D721Med (cell line): ENCODE measurements at regions not wholly inside any gene's neighbourhood (a gene's known extent, or its start where the extent isn't known, plus 50 kb on each side); places are given as distances from the start of the nearest gene placed in this dataset.
"Not testable (repeated sequence)": the region's sequence is repeated elsewhere in the genome, so short reads cannot be mapped to it uniquely, and the experiment has no call there.

Experiments used
- DNase-seq: peaks from one replicate; pipeline ENCODE4 v3.0.0; 2011; ENCODE audit warnings: low spot score; ENCODE audit not compliant: insufficient read length
- FAIRE-seq: peaks from 2 replicates; lab custom pipeline; 2011; peaks lifted over from hg19 to GRCh38; lab: Jason Lieb, UNC
- CTCF ChIP-seq: IDR thresholded peaks from 2 replicates; pipeline ENCODE4 v1.5.1; 2012; ENCODE audit warnings: mild to moderate bottlenecking, control low read depth; ENCODE audit not compliant: insufficient read depth; ENCODE audit errors: missing control alignments

GRCh38 chr1:166601650-166602278, 237.5 kb upstream of the POGK start:
- no peak for TF ChIP-seq CTCF
- DNase-seq (no peak), FAIRE-seq (no peak)

GRCh38 chr1:166602801-166603200, 236.5 kb upstream of the POGK start:
- DNase-seq, FAIRE-seq: not testable (repeated sequence)

GRCh38 chr1:166603296-166603695, 236.0 kb upstream of the POGK start:
- DNase-seq, result no peak
- no peak for TF ChIP-seq CTCF
- FAIRE-seq, result no peak

GRCh38 chr1:166605137-166605536, 234.1 kb upstream of the POGK start:
- FAIRE-seq, result no peak
- no peak for TF ChIP-seq CTCF
- no peak for DNase-seq

GRCh38 chr1:166612886-166613285, 226.4 kb upstream of the POGK start:
- no peak for FAIRE-seq
- no peak for TF ChIP-seq CTCF
- DNase-seq, result no peak

GRCh38 chr1:166616206-166616605, 223.1 kb upstream of the POGK start:
- no peak for TF ChIP-seq CTCF
- no peak for DNase-seq
- FAIRE-seq, result no peak

- no peak for TF ChIP-seq CTCF
- FAIRE-seq, result no peak
- no peak for DNase-seq
Observed at GRCh38 chr1:166626711-166627110, 212.6 kb upstream of the POGK start.

GRCh38 chr1:166627558-166627957, 211.7 kb upstream of the POGK start:
- DNase-seq, result no peak
- FAIRE-seq, result no peak
- no peak for TF ChIP-seq CTCF
